Peyer's patch (tissue), 4 donors: ENCODE measurements at regions not wholly inside any gene's neighbourhood (a gene's known extent, or its start where the extent isn't known, plus 50 kb on each side); places are given as distances from the start of the nearest gene placed in this dataset.

Experiments
- CTCF ChIP-seq, 6 experiments: fragments of 450-650 bp in 4 of 6; fragments of 200-600 bp in 2 of 6; sonication (generic) in 1 of 6; IDR thresholded peaks; one replicate each; pipeline ENCODE4 v1.5.1; 2017 to 2019; ENCODE audit warnings: antibody characterized with exemption in 6 of 6, mild to moderate bottlenecking in 3 of 6, moderate library complexity in 1 of 6
- POLR2A ChIP-seq, 2 donors: fragments of 450-650 bp; IDR thresholded peaks; one replicate each; pipeline ENCODE4 v1.5.1; 2017; ENCODE audit warnings: antibody characterized with exemption in 2 of 2, mild to moderate bottlenecking in 2 of 2, moderate library complexity in 2 of 2

GRCh38 chr7:80302078-80302477, 167.4 kb downstream of the GNAI1 start:
- TF ChIP-seq CTCF (IDR thresholded peaks at IDR 0.05) (no peak), POLR2A (IDR thresholded peaks at IDR 0.05) (no peak)
